LNCaP clone FGC (cell line): ENCODE measurements at regions not wholly inside any gene's neighbourhood (a gene's known extent, or its start where the extent isn't known, plus 50 kb on each side); places are given as distances from the start of the nearest gene placed in this dataset.

Source experiments
- DNase-seq: peaks from one replicate; pipeline ENCODE4 v3.0.0-alpha.2; 2011; ENCODE audit warnings: low read depth
- H3K4me3 ChIP-seq: 2 replicates; pipeline ENCODE4 v1.5.1; 2011; ENCODE audit warnings: mild to moderate bottlenecking, low read depth, low read length, control low read depth
- TF ChIP-seq, protein P1 (sequence below): IDR thresholded peaks from 2 replicates; pipeline ENCODE4 v1.5.1; 2012; ENCODE audit warnings: mild to moderate bottlenecking; ENCODE audit not compliant: control insufficient read depth, insufficient read depth; ENCODE audit errors: extremely low read depth

- TF ChIP-seq, protein P1, sequence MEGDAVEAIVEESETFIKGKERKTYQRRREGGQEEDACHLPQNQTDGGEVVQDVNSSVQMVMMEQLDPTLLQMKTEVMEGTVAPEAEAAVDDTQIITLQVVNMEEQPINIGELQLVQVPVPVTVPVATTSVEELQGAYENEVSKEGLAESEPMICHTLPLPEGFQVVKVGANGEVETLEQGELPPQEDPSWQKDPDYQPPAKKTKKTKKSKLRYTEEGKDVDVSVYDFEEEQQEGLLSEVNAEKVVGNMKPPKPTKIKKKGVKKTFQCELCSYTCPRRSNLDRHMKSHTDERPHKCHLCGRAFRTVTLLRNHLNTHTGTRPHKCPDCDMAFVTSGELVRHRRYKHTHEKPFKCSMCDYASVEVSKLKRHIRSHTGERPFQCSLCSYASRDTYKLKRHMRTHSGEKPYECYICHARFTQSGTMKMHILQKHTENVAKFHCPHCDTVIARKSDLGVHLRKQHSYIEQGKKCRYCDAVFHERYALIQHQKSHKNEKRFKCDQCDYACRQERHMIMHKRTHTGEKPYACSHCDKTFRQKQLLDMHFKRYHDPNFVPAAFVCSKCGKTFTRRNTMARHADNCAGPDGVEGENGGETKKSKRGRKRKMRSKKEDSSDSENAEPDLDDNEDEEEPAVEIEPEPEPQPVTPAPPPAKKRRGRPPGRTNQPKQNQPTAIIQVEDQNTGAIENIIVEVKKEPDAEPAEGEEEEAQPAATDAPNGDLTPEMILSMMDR = no peak
- no peak for DNase-seq
- H3K4me3 ChIP-seq = no peak overlapping the region
These were observed 72.1 kb downstream of the SLITRK1 start for GRCh38 chr13:83810136-83810535.

GRCh38 chr13:83804356-83804962, 77.8 kb downstream of the SLITRK1 start:
- TF ChIP-seq, protein P1 = no peak
- H3K4me3 ChIP-seq = no peak overlapping the region
- no peak for DNase-seq

DNA sequence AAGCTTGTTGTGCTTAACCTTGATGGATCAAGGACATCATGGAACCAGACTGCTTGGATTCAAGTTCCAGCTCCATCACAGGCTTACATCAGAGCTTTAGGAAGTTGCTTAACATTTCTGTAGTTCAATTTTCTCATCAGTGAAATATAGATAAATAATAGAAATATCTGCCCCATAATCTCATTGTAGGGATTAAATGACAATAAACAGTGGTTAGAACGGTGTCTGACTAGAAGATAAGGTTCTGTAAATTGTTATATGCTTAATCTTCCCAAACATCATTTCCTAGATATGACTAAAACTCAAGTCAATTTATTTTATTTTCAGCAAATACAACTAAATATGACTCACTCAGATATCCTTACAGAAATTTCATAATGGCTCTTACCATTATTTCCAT, 83.5 kb downstream of the SLITRK1 start:
- no peak for DNase-seq
- TF ChIP-seq, protein P1 = no peak
- H3K4me3 ChIP-seq = no peak overlapping the region

- H3K4me3 ChIP-seq = no peak overlapping the region
- DNase-seq = no peak
- TF ChIP-seq, protein P1 = no peak
These were observed 85.9 kb downstream of the SLITRK1 start for GRCh38 chr13:83796364-83796763.

DNA sequence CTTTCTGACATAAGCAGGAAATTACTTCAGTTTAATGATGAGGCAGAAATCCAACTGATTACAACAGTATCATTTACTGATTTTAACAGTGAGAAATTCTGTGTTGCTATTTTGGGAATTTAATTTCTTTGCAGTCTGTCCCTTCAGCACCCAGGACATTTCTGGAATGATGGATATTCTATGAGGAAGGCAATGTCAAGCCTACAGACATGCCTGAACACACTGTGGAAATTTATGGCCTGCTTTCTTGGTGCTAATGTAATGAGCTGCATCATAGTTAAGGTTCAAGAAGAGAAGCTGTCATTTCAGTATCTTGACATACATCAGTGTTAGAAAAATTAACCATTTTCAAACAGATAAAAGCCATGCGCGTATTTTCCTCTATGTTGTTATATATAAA, 87.7 kb downstream of the SLITRK1 start:
- TF ChIP-seq, protein P1 = no peak
- DNase-seq = no peak
- no peak overlapping the region for H3K4me3 ChIP-seq

- no peak overlapping the region for H3K4me3 ChIP-seq
- DNase-seq = peak; percentile 11
- TF ChIP-seq, protein P1 = peak; percentile 65
These were observed 102.0 kb downstream of the SLITRK1 start for GRCh38 chr13:83780227-83780626.

GRCh38 chr13:83773961-83774360, 108.3 kb downstream of the SLITRK1 start:
- H3K4me3 ChIP-seq = no peak overlapping the region
- no peak for DNase-seq
- TF ChIP-seq, protein P1 = no peak
